K562 (cell line): ENCODE measurements at regions not wholly inside any gene's neighbourhood (a gene's known extent, or its start where the extent isn't known, plus 50 kb on each side); places are given as distances from the start of the nearest gene placed in this dataset.

Source experiments
- ATAC-seq: fragments of 200-7000 bp; cut with Tn5 transposase; 3 replicates; pipeline ENCODE4 v1.9.1; 2020; ENCODE audit warnings: moderate library complexity
- BruUV-seq: library from RNA; stranded (reverse); fragments of 400-500 nt; replicated peaks from 2 replicates; lab custom pipeline; 2021; lab: Mats Ljungman, UMichigan
- CTCF ChIA-PET: fragments of 300-600 bp; formaldehyde crosslinking; extraction: SDS; loops from one replicate; lab custom pipeline; 2021; ENCODE audit warnings: low intra/inter-chr PET ratio; lab: Yijun Ruan, JAX
- POLR2A ChIA-PET: fragments of 300-600, 350-650 bp; sonication (Branson Sonifier 250); formaldehyde crosslinking; extraction: SDS; loops from one replicate; lab custom pipeline; 2021; ENCODE audit warnings: antibody characterized with exemption, inconsistent platforms; lab: Yijun Ruan, JAX
- DNase-seq, 4 experiments: peaks; one replicate each; pipeline versions ENCODE4 v3.0.0 to v3.0.0-alpha.2; 2011 to 2018; ENCODE audit warnings: low spot score in 3 of 4, mixed read lengths in 3 of 4; ENCODE audit errors: extremely low read depth in 1 of 4
- FAIRE-seq: peaks from 2 replicates; lab custom pipeline; 2011; peaks lifted over from hg19 to GRCh38; lab: Jason Lieb, UNC
- H2AFZ ChIP-seq: 2 replicates; pipeline ENCODE4 v1.6.0; 2011; ENCODE audit warnings: low read depth, low read length, control low read depth, inconsistent platforms
- H3K27ac ChIP-seq: fragments of 200-600 bp; 3 replicates; pipeline ENCODE4 v1.8.0; 2011; ENCODE audit warnings: low read depth, mild to moderate bottlenecking, control low read depth, inconsistent platforms, low read length, moderate library complexity, mixed read lengths; ENCODE audit errors: extremely low read depth
- H3K27me3 ChIP-seq, 2 experiments: fragments of 300-600 bp in 1 of 2; 2 replicates in 1 of 2; 3 replicates in 1 of 2; pipeline versions ENCODE4 v1.6.0 to v1.8.0; 2011; ENCODE audit warnings: inconsistent platforms in 2 of 2, low read length in 2 of 2, mild to moderate bottlenecking in 1 of 2, mixed read lengths in 1 of 2, moderate library complexity in 1 of 2; ENCODE audit not compliant: control insufficient read depth in 2 of 2, insufficient read depth in 2 of 2
- H3K36me3 ChIP-seq: fragments of 300-600 bp; 3 replicates; pipeline ENCODE4 v1.8.0; 2011; ENCODE audit warnings: mild to moderate bottlenecking, low read length, inconsistent platforms; ENCODE audit not compliant: control insufficient read depth, insufficient read depth
- H3K4me1 ChIP-seq, 2 experiments: fragments of 200-600 bp in 1 of 2; replicated peaks in 1 of 2; 2 replicates in 1 of 2; 3 replicates in 1 of 2; pipeline versions ENCODE4 v1.5.1 to v1.8.0; 2011; ENCODE audit warnings: inconsistent platforms in 2 of 2, low read length in 2 of 2, mild to moderate bottlenecking in 1 of 2, mixed read lengths in 1 of 2, moderate library complexity in 1 of 2; ENCODE audit not compliant: control insufficient read depth in 2 of 2, insufficient read depth in 2 of 2
- H3K4me2 ChIP-seq: 2 replicates; pipeline ENCODE4 v1.6.1; 2011; ENCODE audit warnings: low read length, control low read depth, inconsistent platforms, mixed read lengths; ENCODE audit not compliant: insufficient read depth
- H3K4me3 ChIP-seq: fragments of 200-600 bp; sonication (generic), shearing (Covaris generic); 2 replicates; pipeline ENCODE4 v1.5.1; 2016; ENCODE audit warnings: control low read depth, inconsistent platforms
- H3K79me2 ChIP-seq: fragments of 200-600 bp; 3 replicates; pipeline ENCODE4 v1.8.0; 2011; ENCODE audit warnings: low read length, inconsistent platforms; ENCODE audit not compliant: control insufficient read depth, insufficient read depth
- H3K9ac ChIP-seq, 2 experiments: 2 replicates each; pipeline versions ENCODE4 v1.6.0 to v1.6.1; 2011; ENCODE audit warnings: low read depth in 2 of 2, low read length in 2 of 2, control low read depth in 1 of 2, inconsistent platforms in 1 of 2, mild to moderate bottlenecking in 1 of 2, mixed read lengths in 1 of 2; ENCODE audit not compliant: insufficient read depth in 1 of 2
- H3K9me1 ChIP-seq: one replicate; pipeline ENCODE4 v1.6.0; 2011; ENCODE audit warnings: inconsistent platforms, mild to moderate bottlenecking, low read length, moderate library complexity; ENCODE audit not compliant: control insufficient read depth, insufficient read depth
- H3K9me3 ChIP-seq: replicated peaks from 2 replicates; pipeline ENCODE4 v1.5.1; 2011; ENCODE audit warnings: low read depth, low read length, inconsistent platforms; ENCODE audit not compliant: control insufficient read depth, insufficient read depth
- H4K20me1 ChIP-seq: replicated peaks from 2 replicates; pipeline ENCODE4 v1.6.1; 2011; ENCODE audit warnings: low read length, inconsistent platforms, mixed read lengths; ENCODE audit not compliant: control insufficient read depth, insufficient read depth
- CCAR2 ChIP-seq: fragments of 200-400 bp; formaldehyde crosslinking; IDR thresholded peaks from 2 replicates; pipeline ENCODE4 v1.6.1; 2017; ENCODE audit warnings: mild to moderate bottlenecking, low read depth, low read length
- COPS2 ChIP-seq: fragments of 450-650 bp; conservative IDR thresholded peaks from 2 replicates; pipeline ENCODE4 v1.6.1; 2016; ENCODE audit warnings: mild to moderate bottlenecking, moderate library complexity
- EP300 ChIP-seq: IDR thresholded peaks from 2 replicates; pipeline ENCODE4 v1.6.1; 2012; ENCODE audit warnings: low read length, improper control_type of control experiment
- ILK ChIP-seq: fragments of 450-650 bp; IDR thresholded peaks from 2 replicates; pipeline ENCODE4 v1.6.1; 2016; ENCODE audit warnings: missing genetic modification characterization, low read depth, mild to moderate bottlenecking, missing compliant biosample characterization, moderate library complexity, borderline replicate concordance
- JUN ChIP-seq, 2 experiments: sonication (generic) in 1 of 2; formaldehyde crosslinking in 1 of 2; IDR thresholded peaks; 2 replicates each; pipeline versions ENCODE4 v1.6.1 to v1.8.0; 2012 to 2022; ENCODE audit warnings: borderline replicate concordance in 2 of 2, mild to moderate bottlenecking in 2 of 2, improper control_type of control experiment in 1 of 2, low read depth in 1 of 2, low read length in 1 of 2, missing genetic modification reagents in 1 of 2
- MTA1 ChIP-seq: fragments of 450-650 bp; IDR thresholded peaks from 2 replicates; pipeline ENCODE4 v1.6.1; 2017; ENCODE audit warnings: borderline replicate concordance
- RB1 ChIP-seq: fragments of 450-650 bp; IDR thresholded peaks from 2 replicates; pipeline ENCODE4 v1.6.1; 2017; ENCODE audit warnings: low read depth, mild to moderate bottlenecking
- SIRT6 ChIP-seq: IDR thresholded peaks from one replicate; pipeline ENCODE4 v1.6.1; 2012; ENCODE audit warnings: low read depth, mild to moderate bottlenecking, control low read depth, inconsistent platforms, low read length, moderate library complexity
- ZNF184 ChIP-seq: sonication (generic); formaldehyde crosslinking; IDR thresholded peaks from 2 replicates; pipeline ENCODE4 v1.5.0; 2020; ENCODE audit warnings: missing genetic modification reagents
- WGBS: fragments of 100-300 bp; shearing (Covaris generic); methylation state at CpG from one replicate; pipeline ENCODE4 v1.1.6; 2016; ENCODE audit warnings: low coverage, mixed read lengths; ENCODE audit not compliant: insufficient coverage; ENCODE audit errors: missing lambda C conversion rate; 5-methylcytosine and 5-hydroxymethylcytosine counted together
- in situ Hi-C: fragments of 300-500 bp; cut with MboI; formaldehyde crosslinking; loops from 4 replicates; pipeline ENCODE4 v1.15.0; 2018; ENCODE audit warnings: inconsistent platforms, mixed read lengths
- intact Hi-C: fragments of 100-400 bp; cut with micrococcal nuclease; formaldehyde crosslinking; loops from 2 replicates; pipeline ENCODE4 v1.14.2; 2022
- TF ChIP-seq, protein P1 (sequence below): IDR thresholded peaks from 2 replicates; pipeline ENCODE4 v1.6.1; 2011; ENCODE audit not compliant: insufficient read length; ENCODE audit errors: extremely low read depth
- TF ChIP-seq, protein P2 (sequence below): fragments of 450-650 bp; IDR thresholded peaks from 2 replicates; pipeline ENCODE4 v1.7.0; 2016; ENCODE audit warnings: borderline replicate concordance
- TF ChIP-seq, protein P3 (sequence below): fragments of 250-450 bp; sonication (Bioruptor Pico); IDR thresholded peaks from 2 replicates; pipeline ENCODE4 v1.9.0; 2021; ENCODE audit warnings: mild to moderate bottlenecking, inconsistent platforms

DNA sequence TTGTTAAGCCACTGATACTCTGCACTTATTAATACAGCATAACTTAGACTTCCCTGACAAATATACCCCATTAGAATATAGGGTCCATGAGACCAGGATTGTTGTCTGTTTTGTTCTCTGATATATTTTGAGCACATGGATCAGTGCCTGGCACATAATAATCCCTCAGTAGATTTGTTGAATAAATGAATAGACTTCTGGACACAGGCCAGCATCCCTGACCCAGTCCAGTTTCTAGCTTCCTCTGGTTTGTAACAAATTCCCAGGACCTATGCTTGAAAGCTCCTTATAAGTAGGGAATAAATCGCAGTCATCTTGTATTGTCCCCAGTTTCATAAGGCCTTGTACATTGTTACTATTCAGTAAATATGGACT is 58.2 kb upstream of the GADD45A start:
- WGBS = 54% methylated on average over 1 of the region's 1 CpG

DNA sequence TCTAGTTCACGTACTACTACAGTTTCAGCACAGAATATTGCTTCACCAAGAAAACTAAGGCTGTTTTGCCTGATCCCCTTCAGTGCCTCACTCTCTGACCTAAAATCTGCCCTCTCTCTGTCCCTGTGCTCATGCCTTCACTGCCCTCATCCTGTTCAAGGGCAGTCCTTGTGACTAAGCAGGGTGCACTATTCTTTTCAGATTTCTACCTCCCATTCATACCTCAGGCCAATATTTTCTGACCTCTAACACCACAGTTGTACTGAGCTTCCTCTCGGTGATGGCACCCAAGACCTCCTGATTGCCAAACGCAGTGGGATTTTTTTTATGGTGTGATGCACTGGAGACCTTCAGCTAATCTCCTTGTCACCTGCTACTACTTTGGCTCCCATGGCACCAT is 57.7 kb upstream of the GADD45A start:
- no peaks in the 10 kb centered on the region; a peak in 1 of 5 replicates for H3K4me1 ChIP-seq
- H3K9ac ChIP-seq = no peak overlapping the region
- H3K27me3 ChIP-seq = no peaks in the 10 kb centered on the region
- H3K36me3 ChIP-seq = no peaks in the 10 kb centered on the region
- no peaks in the 10 kb centered on the region for H3K9me3 ChIP-seq
- in situ Hi-C loops = no loop called here
- no peaks in the 10 kb centered on the region for H4K20me1 ChIP-seq
- H2AFZ ChIP-seq = no peak overlapping the region; the same call in 1 of the 2 replicates
- ATAC-seq = no peak; the same call in 2 of the 3 replicates
- H3K4me3 ChIP-seq = no peak overlapping the region
- CTCF ChIA-PET = no interaction called here
- no TSS peak for BruUV-seq
- no peak overlapping the region for H3K4me2 ChIP-seq
- FAIRE-seq = no peak
- POLR2A ChIA-PET = interaction anchor here (0.6 to 1.2 kb wide), 3 partner anchors 23 to 57 kb away, joined by 3 to 4 read pairs (median 3); partner anchors contain the start of gene GADD45A
- intact Hi-C loops = no loop called here
- no peaks in the 10 kb centered on the region for H3K79me2 ChIP-seq
- no peak for DNase-seq
- H3K9me1 ChIP-seq = no peaks in the 10 kb centered on the region
- no peak overlapping the region for H3K27ac ChIP-seq
- 23% methylated on average over 3 of the region's 3 CpGs for WGBS
- no peak for TF ChIP-seq JUN (IDR thresholded peaks at IDR 0.05; ENCODE audit: borderline replicate concordance, low read depth, low read length)
- TF ChIP-seq JUN (CRISPR knock-in tag; IDR thresholded peaks at IDR 0.05; ENCODE audit: borderline replicate concordance) = no peak
- TF ChIP-seq COPS2 = no peak
- no peak for TF ChIP-seq RB1
- TF ChIP-seq SIRT6 = no peak
- TF ChIP-seq, protein P1, sequence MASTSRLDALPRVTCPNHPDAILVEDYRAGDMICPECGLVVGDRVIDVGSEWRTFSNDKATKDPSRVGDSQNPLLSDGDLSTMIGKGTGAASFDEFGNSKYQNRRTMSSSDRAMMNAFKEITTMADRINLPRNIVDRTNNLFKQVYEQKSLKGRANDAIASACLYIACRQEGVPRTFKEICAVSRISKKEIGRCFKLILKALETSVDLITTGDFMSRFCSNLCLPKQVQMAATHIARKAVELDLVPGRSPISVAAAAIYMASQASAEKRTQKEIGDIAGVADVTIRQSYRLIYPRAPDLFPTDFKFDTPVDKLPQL = no peak
- TF ChIP-seq, protein P2, sequence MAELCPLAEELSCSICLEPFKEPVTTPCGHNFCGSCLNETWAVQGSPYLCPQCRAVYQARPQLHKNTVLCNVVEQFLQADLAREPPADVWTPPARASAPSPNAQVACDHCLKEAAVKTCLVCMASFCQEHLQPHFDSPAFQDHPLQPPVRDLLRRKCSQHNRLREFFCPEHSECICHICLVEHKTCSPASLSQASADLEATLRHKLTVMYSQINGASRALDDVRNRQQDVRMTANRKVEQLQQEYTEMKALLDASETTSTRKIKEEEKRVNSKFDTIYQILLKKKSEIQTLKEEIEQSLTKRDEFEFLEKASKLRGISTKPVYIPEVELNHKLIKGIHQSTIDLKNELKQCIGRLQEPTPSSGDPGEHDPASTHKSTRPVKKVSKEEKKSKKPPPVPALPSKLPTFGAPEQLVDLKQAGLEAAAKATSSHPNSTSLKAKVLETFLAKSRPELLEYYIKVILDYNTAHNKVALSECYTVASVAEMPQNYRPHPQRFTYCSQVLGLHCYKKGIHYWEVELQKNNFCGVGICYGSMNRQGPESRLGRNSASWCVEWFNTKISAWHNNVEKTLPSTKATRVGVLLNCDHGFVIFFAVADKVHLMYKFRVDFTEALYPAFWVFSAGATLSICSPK = no peak
- TF ChIP-seq, protein P3, sequence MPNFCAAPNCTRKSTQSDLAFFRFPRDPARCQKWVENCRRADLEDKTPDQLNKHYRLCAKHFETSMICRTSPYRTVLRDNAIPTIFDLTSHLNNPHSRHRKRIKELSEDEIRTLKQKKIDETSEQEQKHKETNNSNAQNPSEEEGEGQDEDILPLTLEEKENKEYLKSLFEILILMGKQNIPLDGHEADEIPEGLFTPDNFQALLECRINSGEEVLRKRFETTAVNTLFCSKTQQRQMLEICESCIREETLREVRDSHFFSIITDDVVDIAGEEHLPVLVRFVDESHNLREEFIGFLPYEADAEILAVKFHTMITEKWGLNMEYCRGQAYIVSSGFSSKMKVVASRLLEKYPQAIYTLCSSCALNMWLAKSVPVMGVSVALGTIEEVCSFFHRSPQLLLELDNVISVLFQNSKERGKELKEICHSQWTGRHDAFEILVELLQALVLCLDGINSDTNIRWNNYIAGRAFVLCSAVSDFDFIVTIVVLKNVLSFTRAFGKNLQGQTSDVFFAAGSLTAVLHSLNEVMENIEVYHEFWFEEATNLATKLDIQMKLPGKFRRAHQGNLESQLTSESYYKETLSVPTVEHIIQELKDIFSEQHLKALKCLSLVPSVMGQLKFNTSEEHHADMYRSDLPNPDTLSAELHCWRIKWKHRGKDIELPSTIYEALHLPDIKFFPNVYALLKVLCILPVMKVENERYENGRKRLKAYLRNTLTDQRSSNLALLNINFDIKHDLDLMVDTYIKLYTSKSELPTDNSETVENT = no peak
- no peak for TF ChIP-seq ILK
- TF ChIP-seq CCAR2 = no peak

More for the DNA sequence above, 58.2 kb upstream of the GADD45A start:
- ChIA-PET POLR2A (interaction anchor here (0.6 to 1.2 kb wide), 3 partner anchors 23 to 58 kb away, joined by 3 to 4 read pairs (median 3); partner anchors contain the start of gene GADD45A), CTCF (no interaction called here)
- Histone ChIP-seq H4K20me1 (no peaks in the 10 kb centered on the region), H3K27me3 (no peaks in the 10 kb centered on the region), H2AFZ (no peak overlapping the region; the same call in 1 of the 2 replicates), H3K4me1 (no peaks in the 10 kb centered on the region; a peak in 1 of 5 replicates), H3K4me2 (no peak overlapping the region), H3K36me3 (no peaks in the 10 kb centered on the region), H3K9me1 (no peaks in the 10 kb centered on the region), H3K4me3 (no peak overlapping the region), H3K9ac (no peak overlapping the region), H3K9me3 (no peaks in the 10 kb centered on the region), H3K27ac (no peak overlapping the region), H3K79me2 (no peaks in the 10 kb centered on the region)
- TF ChIP-seq ZNF184 (CRISPR knock-in tag) (no peak), EP300 (no peak), MTA1 (no peak)
- no peak for DNase-seq
- intact Hi-C loops = no loop called here
- no TSS peak for BruUV-seq
- in situ Hi-C loops = no loop called here
- ATAC-seq = no peak
- no peak for FAIRE-seq
